GM19099 (cell line): ENCODE measurements at regions not wholly inside any gene's neighbourhood (a gene's known extent, or its start where the extent isn't known, plus 50 kb on each side); places are given as distances from the start of the nearest gene placed in this dataset.

Experiments used
- POLR2A ChIP-seq: IDR thresholded peaks from 3 replicates; pipeline ENCODE4 v1.6.1; 2011; ENCODE audit warnings: low read depth; ENCODE audit not compliant: insufficient read length; ENCODE audit errors: extremely low read depth

- TF ChIP-seq POLR2A, result no peak
Measured at GRCh38 chr1:121443001-121443540, 258.3 kb downstream of the SRGAP2C start.

- no peak for TF ChIP-seq POLR2A
Measured at GRCh38 chr1:121444096-121444495, 259.3 kb downstream of the SRGAP2C start.

GRCh38 chr1:121445679-121446078 is 260.9 kb downstream of the SRGAP2C start:
- TF ChIP-seq POLR2A, result no peak

- TF ChIP-seq POLR2A, result no peak
Measured at GRCh38 chr1:121448851-121449250, 264.1 kb downstream of the SRGAP2C start.

GRCh38 chr1:121452484-121452883 is 267.7 kb downstream of the SRGAP2C start:
- TF ChIP-seq POLR2A, result no peak

GRCh38 chr1:121458291-121459048 is 273.7 kb downstream of the SRGAP2C start:
- TF ChIP-seq POLR2A, result no peak

- TF ChIP-seq POLR2A, result no peak
Measured at GRCh38 chr1:121459235-121459634, 274.5 kb downstream of the SRGAP2C start.

GRCh38 chr1:121471523-121471922 is 286.7 kb downstream of the SRGAP2C start:
- no peak for TF ChIP-seq POLR2A

GRCh38 chr1:121472017-121472416 is 287.2 kb downstream of the SRGAP2C start:
- no peak for TF ChIP-seq POLR2A

- no peak for TF ChIP-seq POLR2A
Measured at GRCh38 chr1:121483234-121483633, 298.5 kb downstream of the SRGAP2C start.

- TF ChIP-seq POLR2A, result no peak
Measured at GRCh38 chr1:121483961-121484424, 299.2 kb downstream of the SRGAP2C start.

GRCh38 chr1:121515235-121515634 is 330.5 kb downstream of the SRGAP2C start:
- TF ChIP-seq POLR2A, result no peak

- TF ChIP-seq POLR2A, result no peak
Measured at GRCh38 chr1:121516234-121516967, 331.6 kb downstream of the SRGAP2C start.

- TF ChIP-seq POLR2A, result no peak
Measured at GRCh38 chr1:121517586-121518230, 332.9 kb downstream of the SRGAP2C start.

- no peak for TF ChIP-seq POLR2A
Measured at GRCh38 chr1:121518726-121519041, 333.9 kb downstream of the SRGAP2C start.

- peak; percentile 26 for TF ChIP-seq POLR2A
Measured at GRCh38 chr1:121519042-121519755, 334.4 kb downstream of the SRGAP2C start.
